ENCODE measurements at regions not wholly inside any gene's neighbourhood (a gene's known extent, or its start where the extent isn't known, plus 50 kb on each side); places are given as distances from the start of the nearest gene placed in this dataset.

DNA sequence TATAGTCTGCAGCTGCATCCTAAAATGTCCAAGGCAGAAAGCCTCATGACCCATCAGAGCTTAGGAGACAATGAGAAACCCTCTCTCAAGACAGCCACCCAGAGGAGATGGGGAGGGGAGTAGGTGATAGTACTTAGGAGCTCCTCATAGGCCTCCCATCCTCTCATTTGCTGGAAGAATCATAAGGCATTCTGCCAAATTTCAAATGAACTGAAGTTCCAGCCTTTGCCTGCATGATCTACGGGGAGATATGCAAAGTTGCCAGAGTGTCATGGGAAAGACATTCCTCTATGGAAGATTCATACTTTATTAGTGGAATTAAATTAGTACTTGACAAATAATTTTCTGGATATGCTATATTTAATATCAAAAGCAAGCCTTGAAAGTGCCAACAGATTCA is 194.1 kb upstream of the GJE1 start:
- TF ChIP-seq, protein P1, sequence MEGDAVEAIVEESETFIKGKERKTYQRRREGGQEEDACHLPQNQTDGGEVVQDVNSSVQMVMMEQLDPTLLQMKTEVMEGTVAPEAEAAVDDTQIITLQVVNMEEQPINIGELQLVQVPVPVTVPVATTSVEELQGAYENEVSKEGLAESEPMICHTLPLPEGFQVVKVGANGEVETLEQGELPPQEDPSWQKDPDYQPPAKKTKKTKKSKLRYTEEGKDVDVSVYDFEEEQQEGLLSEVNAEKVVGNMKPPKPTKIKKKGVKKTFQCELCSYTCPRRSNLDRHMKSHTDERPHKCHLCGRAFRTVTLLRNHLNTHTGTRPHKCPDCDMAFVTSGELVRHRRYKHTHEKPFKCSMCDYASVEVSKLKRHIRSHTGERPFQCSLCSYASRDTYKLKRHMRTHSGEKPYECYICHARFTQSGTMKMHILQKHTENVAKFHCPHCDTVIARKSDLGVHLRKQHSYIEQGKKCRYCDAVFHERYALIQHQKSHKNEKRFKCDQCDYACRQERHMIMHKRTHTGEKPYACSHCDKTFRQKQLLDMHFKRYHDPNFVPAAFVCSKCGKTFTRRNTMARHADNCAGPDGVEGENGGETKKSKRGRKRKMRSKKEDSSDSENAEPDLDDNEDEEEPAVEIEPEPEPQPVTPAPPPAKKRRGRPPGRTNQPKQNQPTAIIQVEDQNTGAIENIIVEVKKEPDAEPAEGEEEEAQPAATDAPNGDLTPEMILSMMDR (IDR thresholded peaks at IDR 0.05 in 4 of 5, conservative IDR thresholded peaks at IDR 0.05 in 1 of 5), result no peak
- no peak for TF ChIP-seq POLR2A (IDR thresholded peaks at IDR 0.05)
